ENCODE measurements at regions not wholly inside any gene's neighbourhood (a gene's known extent, or its start where the extent isn't known, plus 50 kb on each side); places are given as distances from the start of the nearest gene placed in this dataset.

DNA sequence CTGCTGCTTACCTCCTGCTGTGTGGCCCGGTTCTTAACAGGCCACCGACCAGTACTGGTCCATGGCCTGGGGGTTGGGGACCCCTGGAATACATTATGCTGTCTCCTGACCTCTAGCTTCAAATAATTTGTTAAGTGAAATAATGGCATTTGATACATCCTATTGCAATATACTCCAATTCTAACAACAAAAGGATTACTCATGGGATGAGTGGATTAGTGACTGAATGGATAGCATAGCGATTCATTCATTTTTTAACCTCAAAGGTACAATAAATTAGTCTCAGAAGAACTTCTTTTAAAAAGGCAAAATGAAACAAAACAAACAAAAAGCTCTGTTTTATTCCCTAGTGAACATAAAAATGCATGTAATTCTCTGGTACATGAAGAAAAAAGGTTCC, 147.9 kb upstream of the PKP2 start:
- TF ChIP-seq, protein P1, sequence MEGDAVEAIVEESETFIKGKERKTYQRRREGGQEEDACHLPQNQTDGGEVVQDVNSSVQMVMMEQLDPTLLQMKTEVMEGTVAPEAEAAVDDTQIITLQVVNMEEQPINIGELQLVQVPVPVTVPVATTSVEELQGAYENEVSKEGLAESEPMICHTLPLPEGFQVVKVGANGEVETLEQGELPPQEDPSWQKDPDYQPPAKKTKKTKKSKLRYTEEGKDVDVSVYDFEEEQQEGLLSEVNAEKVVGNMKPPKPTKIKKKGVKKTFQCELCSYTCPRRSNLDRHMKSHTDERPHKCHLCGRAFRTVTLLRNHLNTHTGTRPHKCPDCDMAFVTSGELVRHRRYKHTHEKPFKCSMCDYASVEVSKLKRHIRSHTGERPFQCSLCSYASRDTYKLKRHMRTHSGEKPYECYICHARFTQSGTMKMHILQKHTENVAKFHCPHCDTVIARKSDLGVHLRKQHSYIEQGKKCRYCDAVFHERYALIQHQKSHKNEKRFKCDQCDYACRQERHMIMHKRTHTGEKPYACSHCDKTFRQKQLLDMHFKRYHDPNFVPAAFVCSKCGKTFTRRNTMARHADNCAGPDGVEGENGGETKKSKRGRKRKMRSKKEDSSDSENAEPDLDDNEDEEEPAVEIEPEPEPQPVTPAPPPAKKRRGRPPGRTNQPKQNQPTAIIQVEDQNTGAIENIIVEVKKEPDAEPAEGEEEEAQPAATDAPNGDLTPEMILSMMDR (IDR thresholded peaks at IDR 0.05; ENCODE audit: low read depth, low read length): no peak
- TF ChIP-seq POLR2A (IDR thresholded peaks at IDR 0.05; ENCODE audit: extremely low read depth, insufficient read length): no peak
- TF ChIP-seq, protein P2, sequence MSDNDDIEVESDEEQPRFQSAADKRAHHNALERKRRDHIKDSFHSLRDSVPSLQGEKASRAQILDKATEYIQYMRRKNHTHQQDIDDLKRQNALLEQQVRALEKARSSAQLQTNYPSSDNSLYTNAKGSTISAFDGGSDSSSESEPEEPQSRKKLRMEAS (IDR thresholded peaks at IDR 0.05; ENCODE audit: low read depth, low read length): no peak
- TF ChIP-seq MYC (IDR thresholded peaks at IDR 0.05; ENCODE audit: low read depth, low read length): no peak

All from NB4 (cell line).